A673 (cell line): ENCODE measurements at regions not wholly inside any gene's neighbourhood (a gene's known extent, or its start where the extent isn't known, plus 50 kb on each side); places are given as distances from the start of the nearest gene placed in this dataset.

ENCODE experiments used
- BruUV-seq: library from RNA; stranded (reverse); fragments of 400-500 nt; replicated peaks from 2 replicates; lab custom pipeline; 2021; lab: Mats Ljungman, UMichigan
- CTCF ChIA-PET: fragments of 300-600 bp; sonication (Branson Sonifier 250); formaldehyde crosslinking; loops from one replicate; lab custom pipeline; 2022; ENCODE audit warnings: antibody characterized with exemption; lab: Charles Lee
- POLR2A ChIA-PET: fragments of 300-600 bp; sonication (Branson Sonifier 250); formaldehyde crosslinking; loops from one replicate; lab custom pipeline; 2022; ENCODE audit warnings: antibody characterized with exemption; ENCODE audit not compliant: low non-redundant PET; lab: Charles Lee
- DNase-seq: peaks from one replicate; pipeline ENCODE4 v3.0.0-alpha.2; 2015; ENCODE audit warnings: low spot score
- H3K27ac ChIP-seq: fragments of 200-600 bp; sonication (generic); 2 replicates; pipeline ENCODE4 v1.5.1; 2016; ENCODE audit warnings: mixed run types, low read depth, mild to moderate bottlenecking, mixed read lengths, antibody characterized with exemption, low read length; ENCODE audit not compliant: poor library complexity, severe bottlenecking
- H3K27me3 ChIP-seq: fragments of 200-600 bp; sonication (generic); replicated peaks from 2 replicates; pipeline ENCODE4 v1.6.1; 2017; ENCODE audit warnings: mixed run types, low read depth, mild to moderate bottlenecking, mixed read lengths, antibody characterized with exemption, low read length; ENCODE audit not compliant: insufficient read depth, poor library complexity
- H3K36me3 ChIP-seq: fragments of 200-600 bp; sonication (generic); 2 replicates; pipeline ENCODE4 v1.6.1; 2016; ENCODE audit warnings: mixed run types, mild to moderate bottlenecking, mixed read lengths, antibody characterized with exemption, low read length; ENCODE audit not compliant: insufficient read depth, poor library complexity, severe bottlenecking
- H3K4me1 ChIP-seq: fragments of 200-600 bp; sonication (generic); 2 replicates; pipeline ENCODE4 v1.6.1; 2017; ENCODE audit warnings: mixed run types, mild to moderate bottlenecking, mixed read lengths, antibody characterized with exemption, low read length; ENCODE audit not compliant: insufficient read depth, poor library complexity, severe bottlenecking
- H3K4me3 ChIP-seq: fragments of 200-600 bp; sonication (generic); 2 replicates; pipeline ENCODE4 v1.5.1; 2016; ENCODE audit warnings: low read depth, mixed run types, mild to moderate bottlenecking, mixed read lengths, low read length; ENCODE audit not compliant: poor library complexity, severe bottlenecking
- H3K9me3 ChIP-seq: fragments of 200-600 bp; sonication (generic); 2 replicates; pipeline ENCODE4 v1.6.1; 2016; ENCODE audit warnings: mixed run types, low read depth, mild to moderate bottlenecking, mixed read lengths, antibody characterized with exemption, low read length; ENCODE audit not compliant: poor library complexity, severe bottlenecking
- EZH2 ChIP-seq: fragments of 200-600 bp; sonication (generic); IDR thresholded peaks from 2 replicates; pipeline ENCODE4 v1.6.1; 2017; ENCODE audit warnings: borderline replicate concordance, low read depth, mild to moderate bottlenecking, mixed read lengths, antibody characterized with exemption, low read length; ENCODE audit not compliant: poor library complexity, severe bottlenecking
- intact Hi-C: fragments of 100-400 bp; cut with micrococcal nuclease; formaldehyde crosslinking; loops from one replicate; pipeline ENCODE4 v1.10.0; 2022; ENCODE audit not compliant: unreplicated experiment
- TF ChIP-seq, protein P1 (sequence below): fragments of 300-800, 200-600 bp; sonication (generic); conservative IDR thresholded peaks from 2 replicates; pipeline ENCODE4 v1.5.1; 2017; ENCODE audit warnings: low read depth, mild to moderate bottlenecking, antibody characterized with exemption, low read length, moderate library complexity, mixed read lengths

- Histone ChIP-seq H3K4me3 (no peak overlapping the region), H3K4me1 (no peaks in the 10 kb centered on the region), H3K27me3 (no peaks in the 10 kb centered on the region), H3K36me3 (no peaks in the 10 kb centered on the region), H3K27ac (no peak overlapping the region), H3K9me3 (no peaks in the 10 kb centered on the region)
- TF ChIP-seq EZH2, result no peak
- TF ChIP-seq, protein P1, sequence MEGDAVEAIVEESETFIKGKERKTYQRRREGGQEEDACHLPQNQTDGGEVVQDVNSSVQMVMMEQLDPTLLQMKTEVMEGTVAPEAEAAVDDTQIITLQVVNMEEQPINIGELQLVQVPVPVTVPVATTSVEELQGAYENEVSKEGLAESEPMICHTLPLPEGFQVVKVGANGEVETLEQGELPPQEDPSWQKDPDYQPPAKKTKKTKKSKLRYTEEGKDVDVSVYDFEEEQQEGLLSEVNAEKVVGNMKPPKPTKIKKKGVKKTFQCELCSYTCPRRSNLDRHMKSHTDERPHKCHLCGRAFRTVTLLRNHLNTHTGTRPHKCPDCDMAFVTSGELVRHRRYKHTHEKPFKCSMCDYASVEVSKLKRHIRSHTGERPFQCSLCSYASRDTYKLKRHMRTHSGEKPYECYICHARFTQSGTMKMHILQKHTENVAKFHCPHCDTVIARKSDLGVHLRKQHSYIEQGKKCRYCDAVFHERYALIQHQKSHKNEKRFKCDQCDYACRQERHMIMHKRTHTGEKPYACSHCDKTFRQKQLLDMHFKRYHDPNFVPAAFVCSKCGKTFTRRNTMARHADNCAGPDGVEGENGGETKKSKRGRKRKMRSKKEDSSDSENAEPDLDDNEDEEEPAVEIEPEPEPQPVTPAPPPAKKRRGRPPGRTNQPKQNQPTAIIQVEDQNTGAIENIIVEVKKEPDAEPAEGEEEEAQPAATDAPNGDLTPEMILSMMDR, result no peak
- intact Hi-C loops, result no loop called here
- BruUV-seq, result no TSS peak
- CTCF ChIA-PET, result no interaction called here
- POLR2A ChIA-PET, result no interaction called here
- DNase-seq, result no peak
These were observed 156.2 kb upstream of the TCF4 start for GRCh38 chr18:55744206-55744605.

DNA sequence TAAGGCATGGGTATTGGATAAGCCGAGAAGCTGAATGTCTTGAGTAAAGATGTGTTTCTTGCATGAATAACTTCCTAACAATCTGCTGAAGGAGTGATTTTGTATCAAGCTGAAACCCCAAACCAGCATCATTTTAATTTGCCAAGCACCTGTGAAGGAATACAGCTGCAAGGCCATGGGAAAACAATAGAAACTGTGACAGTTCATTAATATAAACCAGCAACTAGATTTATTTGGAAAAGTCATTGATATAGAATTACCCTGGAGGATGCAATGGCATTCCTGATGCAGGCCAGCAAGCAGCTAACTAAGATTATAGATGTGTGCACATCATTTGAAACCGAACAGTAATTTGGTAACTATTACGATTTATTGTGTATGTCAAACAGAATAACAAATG, 155.7 kb upstream of the TCF4 start:
- Histone ChIP-seq H3K4me1 (no peaks in the 10 kb centered on the region), H3K36me3 (no peaks in the 10 kb centered on the region), H3K4me3 (no peak overlapping the region), H3K27ac (no peak overlapping the region), H3K9me3 (no peaks in the 10 kb centered on the region), H3K27me3 (no peaks in the 10 kb centered on the region)
- no peak for TF ChIP-seq EZH2
- TF ChIP-seq, protein P1, result no peak
- CTCF ChIA-PET, result no interaction called here
- POLR2A ChIA-PET, result no interaction called here
- intact Hi-C loops, result no loop called here
- no TSS peak for BruUV-seq
- no peak for DNase-seq

- TF ChIP-seq, protein P1, result no peak
- TF ChIP-seq EZH2, result no peak
- BruUV-seq, result no TSS peak
These were observed 155.1 kb upstream of the TCF4 start for GRCh38 chr18:55743133-55743532.

More at GRCh38 chr18:55743133-55743532, 155.1 kb upstream of the TCF4 start:
- Histone ChIP-seq H3K4me1 (no peaks in the 10 kb centered on the region), H3K27ac (no peak overlapping the region), H3K27me3 (no peaks in the 10 kb centered on the region), H3K36me3 (no peaks in the 10 kb centered on the region), H3K4me3 (no peak overlapping the region), H3K9me3 (no peaks in the 10 kb centered on the region)
- CTCF ChIA-PET, result no interaction called here
- intact Hi-C loops, result no loop called here
- POLR2A ChIA-PET, result no interaction called here
- DNase-seq, result no peak
